ENCODE measurements at regions not wholly inside any gene's neighbourhood (a gene's known extent, or its start where the extent isn't known, plus 50 kb on each side); places are given as distances from the start of the nearest gene placed in this dataset.
A peak's percentile ranks its signal among the peaks of the same experiment; 100 is the strongest.

DNA sequence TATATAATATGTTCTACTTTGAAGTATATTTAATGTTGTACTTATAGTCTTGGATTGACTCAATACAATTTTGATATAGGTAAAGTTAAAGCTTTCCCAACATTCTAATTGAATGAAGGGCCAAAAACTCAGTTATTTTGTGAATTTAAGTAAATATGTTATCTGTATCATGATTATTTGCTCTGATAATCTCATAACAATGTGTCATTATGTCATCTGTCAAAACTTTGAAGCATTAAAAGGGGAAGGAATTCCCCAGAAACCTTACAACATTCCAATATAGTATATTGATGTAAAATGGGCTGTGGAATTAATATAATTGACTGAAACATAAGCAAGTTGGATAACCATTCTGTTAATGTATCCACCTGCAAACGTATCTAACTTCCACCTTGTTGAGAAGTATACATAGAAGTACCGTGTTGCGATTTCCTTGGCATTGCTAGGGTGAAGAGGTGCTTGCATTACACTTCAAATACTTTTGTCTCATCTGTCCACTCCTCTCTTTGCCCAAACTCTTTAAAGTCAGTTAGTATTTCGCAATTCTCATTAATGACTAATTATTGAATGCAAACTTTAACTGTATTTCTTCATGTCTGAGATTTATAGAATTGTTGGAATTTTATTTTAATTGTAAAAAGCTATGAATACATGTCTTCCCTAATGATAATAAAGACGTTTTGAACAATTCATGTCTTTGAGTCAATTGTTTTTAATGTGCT is 1982.1 kb upstream of the ADGRL3 start:
- TF ChIP-seq, protein P1, sequence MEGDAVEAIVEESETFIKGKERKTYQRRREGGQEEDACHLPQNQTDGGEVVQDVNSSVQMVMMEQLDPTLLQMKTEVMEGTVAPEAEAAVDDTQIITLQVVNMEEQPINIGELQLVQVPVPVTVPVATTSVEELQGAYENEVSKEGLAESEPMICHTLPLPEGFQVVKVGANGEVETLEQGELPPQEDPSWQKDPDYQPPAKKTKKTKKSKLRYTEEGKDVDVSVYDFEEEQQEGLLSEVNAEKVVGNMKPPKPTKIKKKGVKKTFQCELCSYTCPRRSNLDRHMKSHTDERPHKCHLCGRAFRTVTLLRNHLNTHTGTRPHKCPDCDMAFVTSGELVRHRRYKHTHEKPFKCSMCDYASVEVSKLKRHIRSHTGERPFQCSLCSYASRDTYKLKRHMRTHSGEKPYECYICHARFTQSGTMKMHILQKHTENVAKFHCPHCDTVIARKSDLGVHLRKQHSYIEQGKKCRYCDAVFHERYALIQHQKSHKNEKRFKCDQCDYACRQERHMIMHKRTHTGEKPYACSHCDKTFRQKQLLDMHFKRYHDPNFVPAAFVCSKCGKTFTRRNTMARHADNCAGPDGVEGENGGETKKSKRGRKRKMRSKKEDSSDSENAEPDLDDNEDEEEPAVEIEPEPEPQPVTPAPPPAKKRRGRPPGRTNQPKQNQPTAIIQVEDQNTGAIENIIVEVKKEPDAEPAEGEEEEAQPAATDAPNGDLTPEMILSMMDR (conservative IDR thresholded peaks at IDR 0.05; ENCODE audit: low read depth, low read length) = no peak
- DNase-seq (ENCODE audit: low read depth) = no peak
- no peak overlapping the region for H3K4me3 ChIP-seq (ENCODE audit: low read length)

DNA sequence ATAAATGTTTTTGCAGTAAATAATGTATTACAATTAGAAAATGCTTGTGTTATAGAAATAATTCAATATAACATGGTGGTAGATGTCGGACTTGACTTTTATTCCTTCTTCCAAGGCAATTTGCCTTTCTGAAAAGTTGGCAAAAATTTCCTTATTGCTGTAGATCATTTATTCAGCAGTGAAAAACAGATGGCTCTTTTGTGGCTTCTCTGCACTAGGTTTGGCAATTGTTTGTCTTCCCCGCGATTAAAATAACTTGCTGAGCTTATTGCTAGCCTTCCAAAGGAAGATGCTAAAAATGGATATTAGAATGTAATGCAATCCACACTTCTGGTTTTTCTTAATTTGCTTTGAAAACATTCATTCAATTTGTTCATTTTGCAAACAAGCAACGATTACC is 1977.9 kb upstream of the ADGRL3 start:
- TF ChIP-seq, protein P1 (conservative IDR thresholded peaks at IDR 0.05; ENCODE audit: low read depth, low read length) = no peak
- no peak for DNase-seq (ENCODE audit: low read depth)
- no peak overlapping the region for H3K4me3 ChIP-seq (ENCODE audit: low read length)

DNA sequence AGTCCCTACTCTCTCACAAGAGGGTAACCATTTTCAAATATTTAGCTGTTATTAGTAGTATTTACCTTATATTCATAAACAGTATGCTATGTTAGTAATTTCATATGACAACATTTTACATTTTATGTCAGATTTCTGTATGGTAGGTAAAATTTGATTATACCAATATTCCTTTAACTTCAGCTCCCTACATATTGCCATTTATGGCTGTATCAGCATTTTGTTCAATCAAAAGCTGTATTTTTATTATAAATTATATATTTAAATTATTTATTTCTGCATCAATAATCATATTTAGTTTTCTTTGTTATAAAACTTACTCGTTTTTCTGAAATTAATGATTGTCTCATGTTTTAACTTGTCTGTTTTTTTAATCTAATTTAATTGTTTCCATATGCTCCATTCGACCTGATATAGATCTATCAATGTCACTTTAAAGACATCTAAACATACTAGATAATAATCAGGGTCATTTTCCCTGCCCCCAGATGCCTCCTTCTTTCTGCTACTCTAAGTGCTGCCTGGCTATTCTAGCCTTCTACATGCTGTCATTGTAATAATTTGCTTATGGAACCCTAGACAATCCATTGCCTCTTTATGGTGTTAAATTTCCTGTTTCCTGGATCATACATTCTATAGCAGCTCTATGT is 1976.7 kb upstream of the ADGRL3 start:
- TF ChIP-seq, protein P1 (conservative IDR thresholded peaks at IDR 0.05; ENCODE audit: low read depth, low read length) = no peak

DNA sequence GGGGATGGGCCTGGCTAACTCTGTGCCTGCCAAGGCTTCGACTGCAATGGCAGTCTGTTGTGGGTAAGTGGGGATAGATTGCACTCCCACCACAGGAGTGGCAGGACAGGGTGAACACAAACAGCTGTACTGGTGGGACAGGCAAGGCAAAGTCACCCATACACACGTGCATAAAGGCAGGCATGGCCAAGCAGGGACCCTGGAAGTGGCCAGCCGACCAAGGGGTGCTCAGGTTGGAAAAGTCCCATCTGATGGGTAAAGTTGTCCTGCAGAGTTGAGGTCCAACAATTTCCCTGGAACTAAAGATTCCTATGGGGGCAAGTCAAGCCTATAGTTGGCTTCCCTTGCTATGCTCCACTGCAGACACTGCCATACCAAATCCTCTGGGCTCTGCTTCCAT is 1961.9 kb upstream of the ADGRL3 start:
- TF ChIP-seq, protein P1 (conservative IDR thresholded peaks at IDR 0.05; ENCODE audit: low read depth, low read length) = no peak
- no peak for DNase-seq (ENCODE audit: low read depth)
- no peak overlapping the region for H3K4me3 ChIP-seq (ENCODE audit: low read length)

More for the DNA sequence above, 1976.7 kb upstream of the ADGRL3 start:
- no peak overlapping the region for H3K4me3 ChIP-seq (ENCODE audit: low read length)
- no peak for DNase-seq (ENCODE audit: low read depth)

DNA sequence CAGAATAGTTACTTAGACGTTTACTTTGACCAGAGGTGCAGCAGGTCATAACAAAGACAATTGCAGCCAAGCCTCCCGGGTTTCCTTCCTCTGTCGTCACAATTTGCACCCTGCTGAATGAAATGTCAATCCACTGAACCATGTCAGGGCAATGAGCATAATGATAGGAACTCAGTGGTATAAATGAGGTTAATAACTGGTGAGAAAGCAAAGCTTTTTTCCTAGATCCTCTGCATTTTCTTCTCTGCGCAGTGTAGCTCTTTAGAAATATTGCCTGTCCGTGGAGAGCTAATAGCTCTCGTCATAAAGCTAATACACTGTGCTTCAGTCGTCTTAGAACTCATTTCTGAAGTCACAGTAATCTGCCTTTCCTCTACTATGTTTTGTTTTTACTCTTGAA is 1960.1 kb upstream of the ADGRL3 start:
- TF ChIP-seq, protein P1 (conservative IDR thresholded peaks at IDR 0.05; ENCODE audit: low read depth, low read length) = no peak
- peak; percentile 2 for DNase-seq (ENCODE audit: low read depth)
- no peak overlapping the region for H3K4me3 ChIP-seq (ENCODE audit: low read length)

DNA sequence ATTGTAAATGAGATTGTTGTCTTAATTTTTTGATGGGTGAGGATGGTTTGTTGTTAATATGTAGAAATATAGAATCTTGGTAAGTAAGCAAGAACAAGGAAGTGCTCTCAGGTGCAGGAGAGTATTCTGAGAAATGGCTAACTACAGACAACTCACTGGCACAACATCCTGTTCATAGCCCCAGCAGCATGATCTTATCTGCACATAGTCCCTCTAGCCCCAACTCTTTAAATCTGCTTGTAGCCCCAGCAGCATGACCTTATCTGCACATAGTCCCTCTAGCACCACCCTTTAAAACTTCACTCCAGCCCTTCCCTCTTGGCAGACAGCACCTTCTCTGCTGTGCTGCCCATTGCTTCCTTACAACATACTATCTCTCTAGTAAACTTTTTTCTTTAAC is 1957.1 kb upstream of the ADGRL3 start:
- TF ChIP-seq, protein P1 (conservative IDR thresholded peaks at IDR 0.05; ENCODE audit: low read depth, low read length) = no peak
- no peak overlapping the region for H3K4me3 ChIP-seq (ENCODE audit: low read length)
- no peak for DNase-seq (ENCODE audit: low read depth)

DNA sequence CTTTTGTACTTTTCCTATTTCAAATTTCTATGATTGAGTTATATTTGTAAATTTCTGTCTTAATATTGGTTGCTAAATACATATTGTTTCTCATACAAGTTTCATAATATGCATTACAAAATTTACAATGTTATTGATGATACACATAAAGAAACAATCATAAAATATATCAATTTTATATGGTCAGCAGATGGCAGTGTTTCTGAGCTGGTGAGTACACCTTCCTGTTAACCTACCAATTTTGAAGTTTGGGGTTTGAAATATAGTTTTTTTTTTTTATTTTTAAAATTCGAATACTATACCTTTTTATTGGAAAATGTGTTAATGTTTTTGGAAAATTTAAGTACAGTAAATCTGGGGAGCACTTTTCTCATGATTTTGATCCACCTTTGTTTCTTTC is 1953.1 kb upstream of the ADGRL3 start:
- H3K4me3 ChIP-seq (ENCODE audit: low read length) = no peak overlapping the region
- TF ChIP-seq, protein P1 (conservative IDR thresholded peaks at IDR 0.05; ENCODE audit: low read depth, low read length) = peak; percentile 43
- no peak for DNase-seq (ENCODE audit: low read depth)

All from retinal pigment epithelial cell (primary cell).